ENCODE measurements at regions not wholly inside any gene's neighbourhood (a gene's known extent, or its start where the extent isn't known, plus 50 kb on each side); places are given as distances from the start of the nearest gene placed in this dataset.
A peak's percentile ranks its signal among the peaks of the same experiment; 100 is the strongest.

DNA sequence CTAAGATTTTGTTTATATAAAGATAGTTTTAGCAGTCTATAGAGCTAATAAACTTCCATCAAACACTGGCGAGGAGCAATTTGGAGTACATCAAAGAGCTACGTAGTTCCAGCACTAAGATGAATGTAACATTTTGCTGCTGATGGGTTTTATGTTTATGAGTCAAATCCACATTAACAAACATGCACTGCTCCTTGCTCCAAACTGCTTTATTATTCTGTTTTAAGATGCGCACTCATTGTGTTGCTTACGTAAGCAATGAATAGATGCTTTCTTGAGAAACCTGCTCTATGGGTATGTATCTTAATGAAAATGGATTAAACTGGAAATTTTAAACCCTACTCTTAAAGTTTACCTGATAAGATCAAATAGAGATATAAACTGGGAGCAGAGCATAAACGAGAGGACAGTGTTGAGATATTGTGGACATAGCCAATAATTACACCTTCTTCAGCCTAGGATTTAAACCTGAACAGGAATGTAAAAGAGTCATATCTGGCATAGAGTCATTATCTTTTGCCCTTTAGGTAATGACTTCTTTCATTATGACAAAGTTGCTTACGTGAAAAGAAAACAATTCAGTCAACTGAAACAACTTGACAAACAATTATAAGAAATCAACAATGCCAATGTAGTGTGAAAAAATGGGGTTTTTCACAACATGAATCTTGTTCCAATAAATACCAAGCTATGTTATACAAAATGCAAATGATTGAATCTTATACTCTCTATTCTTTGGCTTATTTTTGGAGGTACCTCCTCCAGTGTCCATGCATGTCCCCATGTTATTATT, 153.5 kb upstream of the MTPN start:
- TF ChIP-seq, protein P1, sequence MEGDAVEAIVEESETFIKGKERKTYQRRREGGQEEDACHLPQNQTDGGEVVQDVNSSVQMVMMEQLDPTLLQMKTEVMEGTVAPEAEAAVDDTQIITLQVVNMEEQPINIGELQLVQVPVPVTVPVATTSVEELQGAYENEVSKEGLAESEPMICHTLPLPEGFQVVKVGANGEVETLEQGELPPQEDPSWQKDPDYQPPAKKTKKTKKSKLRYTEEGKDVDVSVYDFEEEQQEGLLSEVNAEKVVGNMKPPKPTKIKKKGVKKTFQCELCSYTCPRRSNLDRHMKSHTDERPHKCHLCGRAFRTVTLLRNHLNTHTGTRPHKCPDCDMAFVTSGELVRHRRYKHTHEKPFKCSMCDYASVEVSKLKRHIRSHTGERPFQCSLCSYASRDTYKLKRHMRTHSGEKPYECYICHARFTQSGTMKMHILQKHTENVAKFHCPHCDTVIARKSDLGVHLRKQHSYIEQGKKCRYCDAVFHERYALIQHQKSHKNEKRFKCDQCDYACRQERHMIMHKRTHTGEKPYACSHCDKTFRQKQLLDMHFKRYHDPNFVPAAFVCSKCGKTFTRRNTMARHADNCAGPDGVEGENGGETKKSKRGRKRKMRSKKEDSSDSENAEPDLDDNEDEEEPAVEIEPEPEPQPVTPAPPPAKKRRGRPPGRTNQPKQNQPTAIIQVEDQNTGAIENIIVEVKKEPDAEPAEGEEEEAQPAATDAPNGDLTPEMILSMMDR (IDR thresholded peaks at IDR 0.05): no peak
- TF ChIP-seq EP300 (IDR thresholded peaks at IDR 0.05): peak in 1 of 4 donors; percentile 8
- TF ChIP-seq POLR2A (IDR thresholded peaks at IDR 0.05): no peak
- TF ChIP-seq POLR2AphosphoS5 (IDR thresholded peaks at IDR 0.05): no peak

Data from sigmoid colon (tissue), 4 donors.